Transverse colon (tissue), 3 donors: ENCODE measurements at regions not wholly inside any gene's neighbourhood (a gene's known extent, or its start where the extent isn't known, plus 50 kb on each side); places are given as distances from the start of the nearest gene placed in this dataset.

Source experiments
- EP300 ChIP-seq: sonication (generic); formaldehyde crosslinking; IDR thresholded peaks from one replicate; pipeline ENCODE4 v1.6.1; 2017; ENCODE audit warnings: antibody characterized with exemption, low read depth
- POLR2A ChIP-seq: fragments of 450-650 bp; IDR thresholded peaks from one replicate; pipeline ENCODE4 v1.6.1; 2016; ENCODE audit warnings: antibody characterized with exemption, mild to moderate bottlenecking, moderate library complexity
- TF ChIP-seq, protein P1 (sequence below), 5 experiments: fragments of 200-600 bp in 3 of 5; fragments of 450-650 bp in 2 of 5; sonication (generic) in 3 of 5; IDR thresholded peaks; 1 replicate in 2 of 5; 2 replicates in 3 of 5; pipeline ENCODE4 v1.5.1; 2016 to 2017; ENCODE audit warnings: antibody characterized with exemption in 5 of 5, inconsistent platforms in 3 of 5, mild to moderate bottlenecking in 2 of 5, moderate library complexity in 1 of 5

DNA sequence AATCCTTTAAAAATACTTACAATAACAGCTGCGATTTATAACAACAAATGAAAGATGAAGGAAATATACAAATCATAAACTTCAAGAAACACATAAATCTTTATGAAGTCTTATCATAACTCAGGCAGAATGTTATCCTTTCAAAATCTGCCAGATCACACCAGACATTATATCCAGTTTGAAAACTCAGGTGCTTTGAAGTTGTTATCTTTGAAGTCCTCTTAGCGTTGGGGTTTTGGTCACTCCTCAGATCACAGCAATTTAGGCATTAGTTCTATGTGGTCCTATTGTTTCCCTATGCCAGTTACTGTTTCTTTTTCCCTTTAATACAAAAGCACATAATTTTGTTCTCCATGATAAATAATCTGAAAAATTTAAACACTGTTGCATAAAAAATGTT lies 934.6 kb downstream of the EPHA3 start:
- TF ChIP-seq EP300 (no peak), POLR2A (no peak)
- TF ChIP-seq, protein P1, sequence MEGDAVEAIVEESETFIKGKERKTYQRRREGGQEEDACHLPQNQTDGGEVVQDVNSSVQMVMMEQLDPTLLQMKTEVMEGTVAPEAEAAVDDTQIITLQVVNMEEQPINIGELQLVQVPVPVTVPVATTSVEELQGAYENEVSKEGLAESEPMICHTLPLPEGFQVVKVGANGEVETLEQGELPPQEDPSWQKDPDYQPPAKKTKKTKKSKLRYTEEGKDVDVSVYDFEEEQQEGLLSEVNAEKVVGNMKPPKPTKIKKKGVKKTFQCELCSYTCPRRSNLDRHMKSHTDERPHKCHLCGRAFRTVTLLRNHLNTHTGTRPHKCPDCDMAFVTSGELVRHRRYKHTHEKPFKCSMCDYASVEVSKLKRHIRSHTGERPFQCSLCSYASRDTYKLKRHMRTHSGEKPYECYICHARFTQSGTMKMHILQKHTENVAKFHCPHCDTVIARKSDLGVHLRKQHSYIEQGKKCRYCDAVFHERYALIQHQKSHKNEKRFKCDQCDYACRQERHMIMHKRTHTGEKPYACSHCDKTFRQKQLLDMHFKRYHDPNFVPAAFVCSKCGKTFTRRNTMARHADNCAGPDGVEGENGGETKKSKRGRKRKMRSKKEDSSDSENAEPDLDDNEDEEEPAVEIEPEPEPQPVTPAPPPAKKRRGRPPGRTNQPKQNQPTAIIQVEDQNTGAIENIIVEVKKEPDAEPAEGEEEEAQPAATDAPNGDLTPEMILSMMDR (IDR thresholded peaks at IDR 0.05) = no peak
